Neural progenitor cell (in vitro differentiated cells): ENCODE measurements at regions not wholly inside any gene's neighbourhood (a gene's known extent, or its start where the extent isn't known, plus 50 kb on each side); places are given as distances from the start of the nearest gene placed in this dataset.

Experiments used
- DNase-seq: peaks from one replicate; pipeline ENCODE4 v3.0.0-alpha.2; 2016; ENCODE audit warnings: low spot score
- H2AFZ ChIP-seq: fragments of 200-600 bp; sonication (generic); replicated peaks from 2 replicates; pipeline ENCODE4 v1.6.1; 2016; ENCODE audit warnings: antibody characterized with exemption
- H3F3A ChIP-seq: fragments of 200-600 bp; sonication (generic); 2 replicates; pipeline ENCODE4 v1.6.1; 2016; ENCODE audit warnings: antibody characterized with exemption, low read depth
- H3K27ac ChIP-seq: fragments of 200-600 bp; sonication (generic); 2 replicates; pipeline ENCODE4 v1.5.1; 2016; ENCODE audit warnings: mild to moderate bottlenecking
- H3K27me3 ChIP-seq: fragments of 200-600 bp; sonication (generic); 2 replicates; pipeline ENCODE4 v1.6.1; 2016; ENCODE audit warnings: mild to moderate bottlenecking, moderate library complexity
- H3K36me3 ChIP-seq: fragments of 200-600 bp; sonication (generic); 2 replicates; pipeline ENCODE4 v1.5.1; 2016
- H3K4me1 ChIP-seq: fragments of 200-600 bp; sonication (generic); 2 replicates; pipeline ENCODE4 v1.6.1; 2016; ENCODE audit warnings: mixed run types
- H3K4me2 ChIP-seq: fragments of 200-600 bp; sonication (generic); 2 replicates; pipeline ENCODE4 v1.6.1; 2016
- H3K4me3 ChIP-seq: fragments of 200-600 bp; sonication (generic); 2 replicates; pipeline ENCODE4 v1.5.1; 2016
- H3K79me2 ChIP-seq: fragments of 200-600 bp; sonication (generic); 2 replicates; pipeline ENCODE4 v1.6.1; 2016; ENCODE audit warnings: low read depth
- H3K9ac ChIP-seq: fragments of 200-600 bp; sonication (generic); 2 replicates; pipeline ENCODE4 v1.6.1; 2016
- H3K9me3 ChIP-seq: fragments of 200-600 bp; sonication (generic); 2 replicates; pipeline ENCODE4 v1.5.1; 2016; ENCODE audit warnings: low read depth
- H4K20me1 ChIP-seq: fragments of 200-600 bp; sonication (generic); 2 replicates; pipeline ENCODE4 v1.6.1; 2016; ENCODE audit warnings: low read depth
- H3K27ac Mint-ChIP-seq: 3 replicates; pipeline ENCODE4 v1.8.0; 2021; ENCODE audit warnings: mixed read lengths
- H3K27me3 Mint-ChIP-seq: 2 replicates; pipeline ENCODE4 v1.8.0; 2022; ENCODE audit warnings: low read depth, mild to moderate bottlenecking, inconsistent platforms, moderate library complexity, mixed read lengths; ENCODE audit not compliant: insufficient read depth
- H3K36me3 Mint-ChIP-seq: 3 replicates; pipeline ENCODE4 v1.8.0; 2021; ENCODE audit warnings: mixed read lengths
- H3K4me1 Mint-ChIP-seq: 3 replicates; pipeline ENCODE4 v1.8.0; 2021; ENCODE audit warnings: mixed read lengths
- H3K4me3 Mint-ChIP-seq: 3 replicates; pipeline ENCODE4 v1.8.0; 2021; ENCODE audit warnings: mild to moderate bottlenecking, moderate library complexity, mixed read lengths
- H3K9me3 Mint-ChIP-seq: 3 replicates; pipeline ENCODE4 v1.8.0; 2020; ENCODE audit warnings: mixed read lengths
- EZH2 ChIP-seq: fragments of 200-600 bp; sonication (generic); IDR thresholded peaks from 2 replicates; pipeline ENCODE4 v1.6.1; 2017; ENCODE audit warnings: antibody characterized with exemption, mild to moderate bottlenecking, moderate library complexity
- EZH2phosphoT487 ChIP-seq: fragments of 200-600 bp; sonication (generic); IDR thresholded peaks from 2 replicates; pipeline ENCODE4 v1.6.1; 2017; ENCODE audit warnings: antibody characterized with exemption
- TF ChIP-seq, protein P1 (sequence below): fragments of 200-600 bp; sonication (generic); IDR thresholded peaks from 2 replicates; pipeline ENCODE4 v1.5.1; 2017; ENCODE audit warnings: antibody characterized with exemption, mild to moderate bottlenecking

DNA sequence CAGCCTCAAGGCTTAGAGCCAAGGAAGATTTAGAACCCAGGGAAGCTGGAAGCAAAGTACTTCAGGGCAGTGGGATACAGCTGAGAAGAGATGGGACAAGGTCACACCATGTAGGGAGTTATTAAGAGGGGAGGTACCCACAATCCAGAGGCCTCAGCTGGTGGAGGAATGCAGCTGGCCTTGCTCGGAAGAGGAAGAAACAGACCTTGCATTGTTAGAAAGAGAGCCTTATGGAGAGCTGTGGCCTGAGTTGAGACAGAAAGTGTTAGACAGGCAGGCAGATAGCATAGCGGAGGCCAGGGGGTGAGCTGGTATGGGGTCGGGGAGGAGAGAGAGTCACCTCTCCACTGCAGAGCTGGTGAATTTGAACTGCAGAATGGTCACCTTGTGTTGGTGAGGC, 173.1 kb downstream of the JCAD start:
- H3K4me2 ChIP-seq, result no peak overlapping the region
- no peaks in the 10 kb centered on the region for H3F3A ChIP-seq
- Mint-ChIP-seq H3K4me3 (no peak overlapping the region), H3K4me1 (peaks cover 12% of the 10 kb centered on the region), H3K27ac (no peak overlapping the region), H3K36me3 (no peaks in the 10 kb centered on the region), H3K9me3 (no peaks in the 10 kb centered on the region), H3K27me3 (peaks cover 8% of the 10 kb centered on the region)
- TF ChIP-seq EZH2phosphoT487, result no peak
- TF ChIP-seq EZH2, result no peak
- TF ChIP-seq, protein P1, sequence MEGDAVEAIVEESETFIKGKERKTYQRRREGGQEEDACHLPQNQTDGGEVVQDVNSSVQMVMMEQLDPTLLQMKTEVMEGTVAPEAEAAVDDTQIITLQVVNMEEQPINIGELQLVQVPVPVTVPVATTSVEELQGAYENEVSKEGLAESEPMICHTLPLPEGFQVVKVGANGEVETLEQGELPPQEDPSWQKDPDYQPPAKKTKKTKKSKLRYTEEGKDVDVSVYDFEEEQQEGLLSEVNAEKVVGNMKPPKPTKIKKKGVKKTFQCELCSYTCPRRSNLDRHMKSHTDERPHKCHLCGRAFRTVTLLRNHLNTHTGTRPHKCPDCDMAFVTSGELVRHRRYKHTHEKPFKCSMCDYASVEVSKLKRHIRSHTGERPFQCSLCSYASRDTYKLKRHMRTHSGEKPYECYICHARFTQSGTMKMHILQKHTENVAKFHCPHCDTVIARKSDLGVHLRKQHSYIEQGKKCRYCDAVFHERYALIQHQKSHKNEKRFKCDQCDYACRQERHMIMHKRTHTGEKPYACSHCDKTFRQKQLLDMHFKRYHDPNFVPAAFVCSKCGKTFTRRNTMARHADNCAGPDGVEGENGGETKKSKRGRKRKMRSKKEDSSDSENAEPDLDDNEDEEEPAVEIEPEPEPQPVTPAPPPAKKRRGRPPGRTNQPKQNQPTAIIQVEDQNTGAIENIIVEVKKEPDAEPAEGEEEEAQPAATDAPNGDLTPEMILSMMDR, result no peak
- H3K79me2 ChIP-seq, result no peaks in the 10 kb centered on the region
- H2AFZ ChIP-seq, result no peak overlapping the region
- H3K4me3 ChIP-seq, result no peak overlapping the region
- H3K36me3 ChIP-seq, result no peaks in the 10 kb centered on the region
- H3K27ac ChIP-seq, result no peak overlapping the region
- no peaks in the 10 kb centered on the region for H3K27me3 ChIP-seq
- H3K9ac ChIP-seq, result no peak overlapping the region
- no peaks in the 10 kb centered on the region for H4K20me1 ChIP-seq
- H3K9me3 ChIP-seq, result no peaks in the 10 kb centered on the region
- no peak for DNase-seq
- no peaks in the 10 kb centered on the region for H3K4me1 ChIP-seq

GRCh38 chr10:29883231-29883630, 176.2 kb downstream of the JCAD start:
- Mint-ChIP-seq H3K27me3 (peaks cover 6% of the 10 kb centered on the region), H3K4me1 (peaks cover 9% of the 10 kb centered on the region), H3K4me3 (no peak overlapping the region), H3K9me3 (no peaks in the 10 kb centered on the region), H3K27ac (no peak overlapping the region), H3K36me3 (no peaks in the 10 kb centered on the region)
- Histone ChIP-seq H3K4me1 (no peaks in the 10 kb centered on the region), H2AFZ (no peak overlapping the region), H3K27me3 (no peaks in the 10 kb centered on the region), H3K9ac (no peak overlapping the region), H3K4me2 (no peak overlapping the region), H3K79me2 (no peaks in the 10 kb centered on the region), H3K4me3 (no peak overlapping the region), H3F3A (no peaks in the 10 kb centered on the region), H3K9me3 (no peaks in the 10 kb centered on the region), H4K20me1 (no peaks in the 10 kb centered on the region), H3K36me3 (no peaks in the 10 kb centered on the region), H3K27ac (no peak overlapping the region)
- DNase-seq, result no peak
- TF ChIP-seq, protein P1, result no peak
- TF ChIP-seq EZH2, result no peak
- TF ChIP-seq EZH2phosphoT487, result no peak

DNA sequence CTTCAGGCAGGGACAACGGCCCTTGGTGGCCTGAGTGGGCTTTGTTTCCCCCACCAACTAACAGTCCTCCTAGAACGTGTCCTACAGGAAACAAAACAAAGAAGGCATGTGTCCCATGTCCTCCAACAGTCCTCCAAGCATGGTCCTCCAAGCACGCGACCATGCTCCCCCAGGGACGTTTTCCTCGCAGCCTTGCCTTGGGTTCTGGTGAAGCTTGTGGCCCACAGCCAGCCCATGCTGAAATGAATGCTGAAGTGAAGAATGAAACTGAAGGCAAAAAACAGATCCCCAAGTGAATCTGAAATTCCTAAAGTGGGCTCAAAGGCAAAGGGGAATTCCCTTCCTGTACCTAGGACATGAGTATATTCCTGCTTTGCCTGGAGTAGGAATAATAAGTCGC, 176.6 kb downstream of the JCAD start:
- Histone ChIP-seq H2AFZ (no peak overlapping the region), H3K9me3 (no peaks in the 10 kb centered on the region), H3F3A (no peaks in the 10 kb centered on the region), H3K27me3 (no peaks in the 10 kb centered on the region), H3K4me3 (no peak overlapping the region), H3K4me2 (no peak overlapping the region), H3K36me3 (no peaks in the 10 kb centered on the region), H3K27ac (no peak overlapping the region), H3K9ac (no peak overlapping the region), H3K79me2 (no peaks in the 10 kb centered on the region), H3K4me1 (no peaks in the 10 kb centered on the region), H4K20me1 (no peaks in the 10 kb centered on the region)
- H3K27me3 Mint-ChIP-seq, result peaks cover 5% of the 10 kb centered on the region
- no peak overlapping the region for H3K27ac Mint-ChIP-seq
- TF ChIP-seq, protein P1, result no peak
- TF ChIP-seq EZH2 (no peak), EZH2phosphoT487 (no peak)
- no peaks in the 10 kb centered on the region for H3K36me3 Mint-ChIP-seq
- H3K4me1 Mint-ChIP-seq, result peaks cover 9% of the 10 kb centered on the region
- no peaks in the 10 kb centered on the region for H3K9me3 Mint-ChIP-seq
- no peak for DNase-seq
- H3K4me3 Mint-ChIP-seq, result no peak overlapping the region
